ENCODE measurements at regions not wholly inside any gene's neighbourhood (a gene's known extent, or its start where the extent isn't known, plus 50 kb on each side); places are given as distances from the start of the nearest gene placed in this dataset.

DNA sequence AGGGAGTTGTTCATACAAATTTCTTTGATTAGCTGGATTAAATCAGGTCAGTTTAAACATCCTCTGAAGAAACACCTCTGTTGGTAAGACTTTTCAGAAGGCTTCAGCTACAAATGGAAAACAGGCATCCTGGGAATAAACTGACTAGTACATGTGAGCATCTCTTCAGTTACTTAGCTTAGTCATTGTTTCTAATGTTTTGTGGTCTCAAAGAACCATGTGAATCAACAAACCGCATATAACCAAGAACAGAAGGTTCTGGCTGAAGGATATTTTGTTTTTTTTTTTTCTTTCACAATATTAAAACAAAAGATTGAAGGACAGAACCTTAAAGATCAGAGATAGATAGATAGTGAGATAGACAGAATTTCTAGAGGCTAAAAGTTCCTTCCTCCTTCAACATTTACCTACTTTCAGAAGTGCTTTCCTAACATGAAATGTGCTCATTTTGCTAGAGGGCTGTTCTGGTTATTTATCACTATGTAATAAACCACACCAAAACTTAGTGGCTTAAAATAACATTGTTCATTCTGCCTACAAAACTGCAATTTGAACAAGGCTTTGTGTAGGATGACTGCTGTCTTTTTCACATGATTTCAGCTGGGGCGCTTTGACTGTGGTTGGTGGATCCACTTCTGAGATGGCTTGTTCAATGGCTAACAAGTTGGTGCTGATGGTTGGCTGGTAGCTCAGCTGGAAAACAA lies 119.8 kb upstream of the PTGFR start:
- intact Hi-C loops (cut with micrococcal nuclease) = no loop called here
- POLR2A ChIA-PET (ENCODE audit: unreplicated experiment) = interaction anchor here (0.6 kb wide), 1 partner anchor 15 kb away, joined by 3 read pairs; no protein-coding TSS in a partner anchor
- ATAC-seq = peak; percentile 54
- no TSS peak for BruUV-seq (replicated peaks)
- Histone ChIP-seq H3K79me2 (ENCODE audit: low read length) (no peaks in the 10 kb centered on the region), H3K4me2 (ENCODE audit: low read length) (peak overlapping the region; percentile 14; the same call in 1 of the 2 replicates), H3K36me3 (ENCODE audit: low read depth, low read length) (no peaks in the 10 kb centered on the region), H3K9ac (ENCODE audit: low read length) (no peak overlapping the region), H3K4me1 (ENCODE audit: insufficient read depth, low read length) (peaks cover 13% of the 10 kb centered on the region), H3K9me3 (ENCODE audit: low read length) (no peaks in the 10 kb centered on the region), H3K27me3 (ENCODE audit: low read length) (no peaks in the 10 kb centered on the region), H2AFZ (ENCODE audit: low read length) (no peak overlapping the region), H3K9me2 (replicated peaks; ENCODE audit: low read length) (no peaks in the 10 kb centered on the region; the same call in 1 of the 2 replicates), H4K20me1 (ENCODE audit: low read length) (no peaks in the 10 kb centered on the region), H3K27ac (ENCODE audit: low read length) (peak overlapping the region; percentile 43), H3F3A (ENCODE audit: low read length, unreplicated experiment) (no peaks in the 10 kb centered on the region), H3K4me3 (ENCODE audit: low read length) (no peak overlapping the region)
- TF ChIP-seq, protein P1, sequence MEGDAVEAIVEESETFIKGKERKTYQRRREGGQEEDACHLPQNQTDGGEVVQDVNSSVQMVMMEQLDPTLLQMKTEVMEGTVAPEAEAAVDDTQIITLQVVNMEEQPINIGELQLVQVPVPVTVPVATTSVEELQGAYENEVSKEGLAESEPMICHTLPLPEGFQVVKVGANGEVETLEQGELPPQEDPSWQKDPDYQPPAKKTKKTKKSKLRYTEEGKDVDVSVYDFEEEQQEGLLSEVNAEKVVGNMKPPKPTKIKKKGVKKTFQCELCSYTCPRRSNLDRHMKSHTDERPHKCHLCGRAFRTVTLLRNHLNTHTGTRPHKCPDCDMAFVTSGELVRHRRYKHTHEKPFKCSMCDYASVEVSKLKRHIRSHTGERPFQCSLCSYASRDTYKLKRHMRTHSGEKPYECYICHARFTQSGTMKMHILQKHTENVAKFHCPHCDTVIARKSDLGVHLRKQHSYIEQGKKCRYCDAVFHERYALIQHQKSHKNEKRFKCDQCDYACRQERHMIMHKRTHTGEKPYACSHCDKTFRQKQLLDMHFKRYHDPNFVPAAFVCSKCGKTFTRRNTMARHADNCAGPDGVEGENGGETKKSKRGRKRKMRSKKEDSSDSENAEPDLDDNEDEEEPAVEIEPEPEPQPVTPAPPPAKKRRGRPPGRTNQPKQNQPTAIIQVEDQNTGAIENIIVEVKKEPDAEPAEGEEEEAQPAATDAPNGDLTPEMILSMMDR (conservative IDR thresholded peaks at IDR 0.05; ENCODE audit: low read depth, low read length) = no peak
- TF ChIP-seq EZH2 (IDR thresholded peaks at IDR 0.05; ENCODE audit: low read length, unreplicated experiment) = no peak
- no peak for TF ChIP-seq EZH2phosphoT487 (IDR thresholded peaks at IDR 0.05; ENCODE audit: borderline replicate concordance, low read length)
- CTCF ChIA-PET = no interaction called here
- peak; percentile 41 for DNase-seq

GRCh38 chr1:78373676-78374075 lies 117.1 kb upstream of the PTGFR start:
- BruUV-seq (replicated peaks) = no TSS peak
- ChIA-PET POLR2A (ENCODE audit: unreplicated experiment) (no interaction called here), CTCF (no interaction called here)
- no peak for DNase-seq
- H2AFZ ChIP-seq (ENCODE audit: low read length) = no peak overlapping the region
- H3K9me2 ChIP-seq (replicated peaks; ENCODE audit: low read length) = no peaks in the 10 kb centered on the region
- H3K27me3 ChIP-seq (ENCODE audit: low read length) = no peaks in the 10 kb centered on the region
- H3K36me3 ChIP-seq (ENCODE audit: low read depth, low read length) = no peaks in the 10 kb centered on the region
- no peaks in the 10 kb centered on the region for H3F3A ChIP-seq (ENCODE audit: low read length, unreplicated experiment)
- ATAC-seq = no peak
- no peak overlapping the region for H3K4me2 ChIP-seq (ENCODE audit: low read length)
- H4K20me1 ChIP-seq (ENCODE audit: low read length) = no peaks in the 10 kb centered on the region
- TF ChIP-seq EZH2phosphoT487 (IDR thresholded peaks at IDR 0.05; ENCODE audit: borderline replicate concordance, low read length) = no peak
- TF ChIP-seq, protein P1 (conservative IDR thresholded peaks at IDR 0.05; ENCODE audit: low read depth, low read length) = no peak
- no peak for TF ChIP-seq EZH2 (IDR thresholded peaks at IDR 0.05; ENCODE audit: low read length, unreplicated experiment)
- H3K9me3 ChIP-seq (ENCODE audit: low read length) = no peaks in the 10 kb centered on the region
- intact Hi-C loops (cut with micrococcal nuclease) = no loop called here
- H3K79me2 ChIP-seq (ENCODE audit: low read length) = no peaks in the 10 kb centered on the region
- no peak overlapping the region for H3K4me3 ChIP-seq (ENCODE audit: low read length)
- no peak overlapping the region for H3K27ac ChIP-seq (ENCODE audit: low read length)
- H3K4me1 ChIP-seq (ENCODE audit: insufficient read depth, low read length) = peaks cover 21% of the 10 kb centered on the region
- no peak overlapping the region for H3K9ac ChIP-seq (ENCODE audit: low read length)

DNA sequence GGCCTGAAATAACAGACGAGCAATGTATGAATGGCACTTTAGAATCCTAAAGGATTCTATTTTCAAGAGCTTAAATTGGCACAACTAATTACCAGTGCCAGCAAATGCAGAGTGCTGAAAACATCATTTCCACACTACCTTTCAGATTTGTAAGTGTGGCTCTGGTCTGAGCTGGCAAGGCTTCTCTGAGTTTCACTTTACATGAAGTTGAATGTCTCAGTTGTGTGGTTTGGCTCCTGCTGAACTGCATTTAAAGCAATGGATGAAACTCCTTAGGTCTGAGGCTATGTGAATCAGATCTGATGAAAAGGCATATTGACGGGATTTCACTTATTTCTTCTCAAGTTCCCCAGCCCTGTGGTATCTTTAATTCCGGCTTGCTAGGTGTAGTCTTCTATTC lies 114.8 kb upstream of the PTGFR start:
- no peak overlapping the region for H3K9ac ChIP-seq (ENCODE audit: low read length)
- ATAC-seq (no peak), DNase-seq (no peak)
- peaks cover 10% of the 10 kb centered on the region for H3K4me1 ChIP-seq (ENCODE audit: insufficient read depth, low read length)
- ChIA-PET POLR2A (ENCODE audit: unreplicated experiment) (no interaction called here), CTCF (no interaction called here)
- intact Hi-C loops (cut with micrococcal nuclease) = loop anchor here (5.0 kb wide), 1 partner anchor 66 kb away; no protein-coding TSS in a partner anchor
- no TSS peak for BruUV-seq (replicated peaks)
- no peak overlapping the region for H2AFZ ChIP-seq (ENCODE audit: low read length)
- H3K4me3 ChIP-seq (ENCODE audit: low read length) = no peak overlapping the region
- H3K79me2 ChIP-seq (ENCODE audit: low read length) = no peaks in the 10 kb centered on the region
- no peak overlapping the region for H3K4me2 ChIP-seq (ENCODE audit: low read length)
- H3K27me3 ChIP-seq (ENCODE audit: low read length) = no peaks in the 10 kb centered on the region
- H3K27ac ChIP-seq (ENCODE audit: low read length) = no peak overlapping the region
- no peaks in the 10 kb centered on the region for H3F3A ChIP-seq (ENCODE audit: low read length, unreplicated experiment)
- no peaks in the 10 kb centered on the region for H4K20me1 ChIP-seq (ENCODE audit: low read length)
- no peaks in the 10 kb centered on the region for H3K9me2 ChIP-seq (replicated peaks; ENCODE audit: low read length)
- H3K9me3 ChIP-seq (ENCODE audit: low read length) = no peaks in the 10 kb centered on the region
- no peak for TF ChIP-seq EZH2phosphoT487 (IDR thresholded peaks at IDR 0.05; ENCODE audit: borderline replicate concordance, low read length)
- TF ChIP-seq, protein P1 (conservative IDR thresholded peaks at IDR 0.05; ENCODE audit: low read depth, low read length) = no peak
- TF ChIP-seq EZH2 (IDR thresholded peaks at IDR 0.05; ENCODE audit: low read length, unreplicated experiment) = no peak
- no peaks in the 10 kb centered on the region for H3K36me3 ChIP-seq (ENCODE audit: low read depth, low read length)

Measured in PC-3 (cell line).